WTC11 (cell line): ENCODE measurements at regions not wholly inside any gene's neighbourhood (a gene's known extent, or its start where the extent isn't known, plus 50 kb on each side); places are given as distances from the start of the nearest gene placed in this dataset.

ENCODE experiments used
- ATAC-seq: fragments of 200-7000 bp; cut with Tn5 transposase; 2 replicates; pipeline ENCODE4 v1.10.0; 2021; ENCODE audit warnings: mild to moderate bottlenecking, moderate library complexity
- CTCF ChIA-PET: fragments of 300-600 bp; sonication (Branson Sonifier 250); formaldehyde crosslinking; loops from one replicate; lab custom pipeline; 2021; ENCODE audit warnings: antibody characterized with exemption; lab: Charles Lee
- POLR2A ChIA-PET: fragments of 350-600 bp; sonication (Branson Sonifier 250); formaldehyde crosslinking; loops from one replicate; lab custom pipeline; 2021; ENCODE audit warnings: antibody characterized with exemption; lab: Charles Lee
- DNase-seq: peaks from one replicate; pipeline ENCODE4 v3.0.0; 2021; ENCODE audit warnings: low spot score
- H3K27ac Mint-ChIP-seq: 2 replicates; pipeline ENCODE4 v1.8.0; 2021; ENCODE audit warnings: mixed read lengths
- H3K27me3 Mint-ChIP-seq: 2 replicates; pipeline ENCODE4 v1.8.0; 2021; ENCODE audit warnings: low read depth, mild to moderate bottlenecking, moderate library complexity, mixed read lengths
- H3K36me3 Mint-ChIP-seq: 2 replicates; pipeline ENCODE4 v1.8.0; 2021; ENCODE audit warnings: mixed read lengths
- H3K4me1 Mint-ChIP-seq: 2 replicates; pipeline ENCODE4 v1.8.0; 2022; ENCODE audit warnings: mixed read lengths
- H3K4me3 Mint-ChIP-seq: 2 replicates; pipeline ENCODE4 v1.8.0; 2021; ENCODE audit warnings: mild to moderate bottlenecking, moderate library complexity, mixed read lengths
- H3K9me3 Mint-ChIP-seq: 2 replicates; pipeline ENCODE4 v1.8.0; 2021; ENCODE audit warnings: mixed read lengths
- ATF1 ChIP-seq: sonication (generic); formaldehyde crosslinking; IDR thresholded peaks from 2 replicates; pipeline ENCODE4 v1.8.1; 2023; ENCODE audit warnings: mild to moderate bottlenecking, moderate library complexity, missing genetic modification reagents
- FOXK1 ChIP-seq: sonication (generic); formaldehyde crosslinking; IDR thresholded peaks from 2 replicates; pipeline ENCODE4 v1.8.0; 2022; ENCODE audit warnings: mild to moderate bottlenecking, moderate library complexity, missing genetic modification reagents
- NFYB ChIP-seq: sonication (generic); formaldehyde crosslinking; conservative IDR thresholded peaks from 2 replicates; pipeline ENCODE4 v1.8.0; 2022; ENCODE audit warnings: low read depth, missing genetic modification reagents
- NR1H2 ChIP-seq: sonication (generic); formaldehyde crosslinking; IDR thresholded peaks from 2 replicates; pipeline ENCODE4 v1.9.0; 2021; ENCODE audit warnings: mild to moderate bottlenecking, moderate library complexity, missing genetic modification reagents
- RELA ChIP-seq: sonication (generic); formaldehyde crosslinking; IDR thresholded peaks from 2 replicates; pipeline ENCODE4 v1.8.1; 2022; ENCODE audit warnings: missing genetic modification reagents, mild to moderate bottlenecking, borderline replicate concordance
- SOX15 ChIP-seq: fragments of 250-450 bp; sonication (Bioruptor Pico); IDR thresholded peaks from 2 replicates; pipeline ENCODE4 v1.9.0; 2021; ENCODE audit warnings: mild to moderate bottlenecking
- TEAD4 ChIP-seq: sonication (generic); formaldehyde crosslinking; IDR thresholded peaks from 2 replicates; pipeline ENCODE4 v1.8.0; 2022; ENCODE audit warnings: mild to moderate bottlenecking, missing genetic modification reagents
- ZNF671 ChIP-seq: fragments of 250-450 bp; sonication (Bioruptor Pico); IDR thresholded peaks from 2 replicates; pipeline ENCODE4 v1.8.0; 2021; ENCODE audit warnings: mild to moderate bottlenecking
- TF ChIP-seq, protein P1 (sequence below): sonication (generic); formaldehyde crosslinking; IDR thresholded peaks from 2 replicates; pipeline ENCODE4 v1.8.1; 2022; ENCODE audit warnings: missing genetic modification reagents, borderline replicate concordance
- TF ChIP-seq, protein P2 (sequence below): fragments of 250-450 bp; sonication (Bioruptor Pico); IDR thresholded peaks from 2 replicates; pipeline ENCODE4 v1.9.0; 2021; ENCODE audit warnings: mild to moderate bottlenecking, borderline replicate concordance
- TF ChIP-seq, protein P3 (sequence below): fragments of 200-600 bp; IDR thresholded peaks from 2 replicates; pipeline ENCODE4 v1.8.0; 2022; ENCODE audit warnings: antibody characterized with exemption
- TF ChIP-seq, protein P4 (sequence below): sonication (generic); formaldehyde crosslinking; IDR thresholded peaks from 2 replicates; pipeline ENCODE4 v1.8.0; 2023; ENCODE audit warnings: missing genetic modification reagents, mild to moderate bottlenecking, borderline replicate concordance
- TF ChIP-seq, protein P5 (sequence below): sonication (generic); formaldehyde crosslinking; IDR thresholded peaks from 2 replicates; pipeline ENCODE4 v1.8.1; 2023; ENCODE audit warnings: mild to moderate bottlenecking, missing genetic modification reagents, moderate library complexity
- TF ChIP-seq, protein P6 (sequence below): fragments of 250-450 bp; sonication (Bioruptor Pico); IDR thresholded peaks from 2 replicates; pipeline ENCODE4 v1.8.0; 2021; ENCODE audit warnings: mild to moderate bottlenecking
- TF ChIP-seq, protein P7 (sequence below): sonication (generic); formaldehyde crosslinking; IDR thresholded peaks from 2 replicates; pipeline ENCODE4 v1.8.0; 2023; ENCODE audit warnings: missing genetic modification reagents
- TF ChIP-seq, protein P8 (sequence below): sonication (generic); formaldehyde crosslinking; IDR thresholded peaks from 2 replicates; pipeline ENCODE4 v1.8.0; 2022; ENCODE audit warnings: mild to moderate bottlenecking, missing genetic modification reagents
- TF ChIP-seq, protein P9 (sequence below): sonication (generic); formaldehyde crosslinking; IDR thresholded peaks from 2 replicates; pipeline ENCODE4 v1.8.0; 2022; ENCODE audit warnings: mild to moderate bottlenecking, missing genetic modification reagents

DNA sequence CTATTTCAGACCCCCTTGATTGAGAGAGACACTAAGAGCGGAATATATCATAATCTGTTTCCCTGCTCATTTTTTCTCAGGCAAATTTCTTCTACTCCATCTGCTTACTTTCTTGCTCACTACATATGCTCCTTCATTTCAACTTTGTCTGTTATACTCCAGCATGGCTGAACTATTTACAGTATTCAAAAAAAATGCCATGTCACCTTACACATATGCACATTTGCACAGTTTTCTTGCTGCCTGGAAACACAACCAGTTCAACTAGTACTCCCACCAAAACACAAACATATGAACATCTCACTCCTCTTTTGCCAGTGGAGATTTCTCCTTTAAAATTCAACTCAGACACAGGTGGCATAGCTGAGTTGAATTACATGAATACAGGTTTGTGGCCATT, 1142.1 kb upstream of the CADM2 start:
- ChIA-PET POLR2A (no interaction called here), CTCF (no interaction called here)
- TF ChIP-seq, protein P1, sequence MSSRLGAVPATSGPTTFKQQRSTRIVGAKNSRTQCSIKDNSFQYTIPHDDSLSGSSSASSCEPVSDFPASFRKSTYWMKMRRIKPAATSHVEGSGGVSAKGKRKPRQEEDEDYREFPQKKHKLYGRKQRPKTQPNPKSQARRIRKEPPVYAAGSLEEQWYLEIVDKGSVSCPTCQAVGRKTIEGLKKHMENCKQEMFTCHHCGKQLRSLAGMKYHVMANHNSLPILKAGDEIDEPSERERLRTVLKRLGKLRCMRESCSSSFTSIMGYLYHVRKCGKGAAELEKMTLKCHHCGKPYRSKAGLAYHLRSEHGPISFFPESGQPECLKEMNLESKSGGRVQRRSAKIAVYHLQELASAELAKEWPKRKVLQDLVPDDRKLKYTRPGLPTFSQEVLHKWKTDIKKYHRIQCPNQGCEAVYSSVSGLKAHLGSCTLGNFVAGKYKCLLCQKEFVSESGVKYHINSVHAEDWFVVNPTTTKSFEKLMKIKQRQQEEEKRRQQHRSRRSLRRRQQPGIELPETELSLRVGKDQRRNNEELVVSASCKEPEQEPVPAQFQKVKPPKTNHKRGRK = no peak
- TF ChIP-seq, protein P2, sequence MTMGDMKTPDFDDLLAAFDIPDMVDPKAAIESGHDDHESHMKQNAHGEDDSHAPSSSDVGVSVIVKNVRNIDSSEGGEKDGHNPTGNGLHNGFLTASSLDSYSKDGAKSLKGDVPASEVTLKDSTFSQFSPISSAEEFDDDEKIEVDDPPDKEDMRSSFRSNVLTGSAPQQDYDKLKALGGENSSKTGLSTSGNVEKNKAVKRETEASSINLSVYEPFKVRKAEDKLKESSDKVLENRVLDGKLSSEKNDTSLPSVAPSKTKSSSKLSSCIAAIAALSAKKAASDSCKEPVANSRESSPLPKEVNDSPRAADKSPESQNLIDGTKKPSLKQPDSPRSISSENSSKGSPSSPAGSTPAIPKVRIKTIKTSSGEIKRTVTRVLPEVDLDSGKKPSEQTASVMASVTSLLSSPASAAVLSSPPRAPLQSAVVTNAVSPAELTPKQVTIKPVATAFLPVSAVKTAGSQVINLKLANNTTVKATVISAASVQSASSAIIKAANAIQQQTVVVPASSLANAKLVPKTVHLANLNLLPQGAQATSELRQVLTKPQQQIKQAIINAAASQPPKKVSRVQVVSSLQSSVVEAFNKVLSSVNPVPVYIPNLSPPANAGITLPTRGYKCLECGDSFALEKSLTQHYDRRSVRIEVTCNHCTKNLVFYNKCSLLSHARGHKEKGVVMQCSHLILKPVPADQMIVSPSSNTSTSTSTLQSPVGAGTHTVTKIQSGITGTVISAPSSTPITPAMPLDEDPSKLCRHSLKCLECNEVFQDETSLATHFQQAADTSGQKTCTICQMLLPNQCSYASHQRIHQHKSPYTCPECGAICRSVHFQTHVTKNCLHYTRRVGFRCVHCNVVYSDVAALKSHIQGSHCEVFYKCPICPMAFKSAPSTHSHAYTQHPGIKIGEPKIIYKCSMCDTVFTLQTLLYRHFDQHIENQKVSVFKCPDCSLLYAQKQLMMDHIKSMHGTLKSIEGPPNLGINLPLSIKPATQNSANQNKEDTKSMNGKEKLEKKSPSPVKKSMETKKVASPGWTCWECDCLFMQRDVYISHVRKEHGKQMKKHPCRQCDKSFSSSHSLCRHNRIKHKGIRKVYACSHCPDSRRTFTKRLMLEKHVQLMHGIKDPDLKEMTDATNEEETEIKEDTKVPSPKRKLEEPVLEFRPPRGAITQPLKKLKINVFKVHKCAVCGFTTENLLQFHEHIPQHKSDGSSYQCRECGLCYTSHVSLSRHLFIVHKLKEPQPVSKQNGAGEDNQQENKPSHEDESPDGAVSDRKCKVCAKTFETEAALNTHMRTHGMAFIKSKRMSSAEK (CRISPR knock-in tag) = no peak
- TF ChIP-seq ZNF671 (CRISPR knock-in tag) (no peak), TEAD4 (CRISPR knock-in tag) (no peak), NR1H2 (no peak), FOXK1 (CRISPR knock-in tag) (no peak), SOX15 (CRISPR knock-in tag) (no peak), ATF1 (CRISPR knock-in tag) (no peak), NFYB (CRISPR knock-in tag) (no peak), RELA (CRISPR knock-in tag) (no peak)
- TF ChIP-seq, protein P3, sequence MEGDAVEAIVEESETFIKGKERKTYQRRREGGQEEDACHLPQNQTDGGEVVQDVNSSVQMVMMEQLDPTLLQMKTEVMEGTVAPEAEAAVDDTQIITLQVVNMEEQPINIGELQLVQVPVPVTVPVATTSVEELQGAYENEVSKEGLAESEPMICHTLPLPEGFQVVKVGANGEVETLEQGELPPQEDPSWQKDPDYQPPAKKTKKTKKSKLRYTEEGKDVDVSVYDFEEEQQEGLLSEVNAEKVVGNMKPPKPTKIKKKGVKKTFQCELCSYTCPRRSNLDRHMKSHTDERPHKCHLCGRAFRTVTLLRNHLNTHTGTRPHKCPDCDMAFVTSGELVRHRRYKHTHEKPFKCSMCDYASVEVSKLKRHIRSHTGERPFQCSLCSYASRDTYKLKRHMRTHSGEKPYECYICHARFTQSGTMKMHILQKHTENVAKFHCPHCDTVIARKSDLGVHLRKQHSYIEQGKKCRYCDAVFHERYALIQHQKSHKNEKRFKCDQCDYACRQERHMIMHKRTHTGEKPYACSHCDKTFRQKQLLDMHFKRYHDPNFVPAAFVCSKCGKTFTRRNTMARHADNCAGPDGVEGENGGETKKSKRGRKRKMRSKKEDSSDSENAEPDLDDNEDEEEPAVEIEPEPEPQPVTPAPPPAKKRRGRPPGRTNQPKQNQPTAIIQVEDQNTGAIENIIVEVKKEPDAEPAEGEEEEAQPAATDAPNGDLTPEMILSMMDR = no peak
- TF ChIP-seq, protein P4, sequence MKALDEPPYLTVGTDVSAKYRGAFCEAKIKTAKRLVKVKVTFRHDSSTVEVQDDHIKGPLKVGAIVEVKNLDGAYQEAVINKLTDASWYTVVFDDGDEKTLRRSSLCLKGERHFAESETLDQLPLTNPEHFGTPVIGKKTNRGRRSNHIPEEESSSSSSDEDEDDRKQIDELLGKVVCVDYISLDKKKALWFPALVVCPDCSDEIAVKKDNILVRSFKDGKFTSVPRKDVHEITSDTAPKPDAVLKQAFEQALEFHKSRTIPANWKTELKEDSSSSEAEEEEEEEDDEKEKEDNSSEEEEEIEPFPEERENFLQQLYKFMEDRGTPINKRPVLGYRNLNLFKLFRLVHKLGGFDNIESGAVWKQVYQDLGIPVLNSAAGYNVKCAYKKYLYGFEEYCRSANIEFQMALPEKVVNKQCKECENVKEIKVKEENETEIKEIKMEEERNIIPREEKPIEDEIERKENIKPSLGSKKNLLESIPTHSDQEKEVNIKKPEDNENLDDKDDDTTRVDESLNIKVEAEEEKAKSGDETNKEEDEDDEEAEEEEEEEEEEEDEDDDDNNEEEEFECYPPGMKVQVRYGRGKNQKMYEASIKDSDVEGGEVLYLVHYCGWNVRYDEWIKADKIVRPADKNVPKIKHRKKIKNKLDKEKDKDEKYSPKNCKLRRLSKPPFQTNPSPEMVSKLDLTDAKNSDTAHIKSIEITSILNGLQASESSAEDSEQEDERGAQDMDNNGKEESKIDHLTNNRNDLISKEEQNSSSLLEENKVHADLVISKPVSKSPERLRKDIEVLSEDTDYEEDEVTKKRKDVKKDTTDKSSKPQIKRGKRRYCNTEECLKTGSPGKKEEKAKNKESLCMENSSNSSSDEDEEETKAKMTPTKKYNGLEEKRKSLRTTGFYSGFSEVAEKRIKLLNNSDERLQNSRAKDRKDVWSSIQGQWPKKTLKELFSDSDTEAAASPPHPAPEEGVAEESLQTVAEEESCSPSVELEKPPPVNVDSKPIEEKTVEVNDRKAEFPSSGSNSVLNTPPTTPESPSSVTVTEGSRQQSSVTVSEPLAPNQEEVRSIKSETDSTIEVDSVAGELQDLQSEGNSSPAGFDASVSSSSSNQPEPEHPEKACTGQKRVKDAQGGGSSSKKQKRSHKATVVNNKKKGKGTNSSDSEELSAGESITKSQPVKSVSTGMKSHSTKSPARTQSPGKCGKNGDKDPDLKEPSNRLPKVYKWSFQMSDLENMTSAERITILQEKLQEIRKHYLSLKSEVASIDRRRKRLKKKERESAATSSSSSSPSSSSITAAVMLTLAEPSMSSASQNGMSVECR (CRISPR knock-in tag) = no peak
- TF ChIP-seq, protein P5, sequence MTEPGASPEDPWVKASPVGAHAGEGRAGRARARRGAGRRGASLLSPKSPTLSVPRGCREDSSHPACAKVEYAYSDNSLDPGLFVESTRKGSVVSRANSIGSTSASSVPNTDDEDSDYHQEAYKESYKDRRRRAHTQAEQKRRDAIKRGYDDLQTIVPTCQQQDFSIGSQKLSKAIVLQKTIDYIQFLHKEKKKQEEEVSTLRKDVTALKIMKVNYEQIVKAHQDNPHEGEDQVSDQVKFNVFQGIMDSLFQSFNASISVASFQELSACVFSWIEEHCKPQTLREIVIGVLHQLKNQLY (CRISPR knock-in tag) = no peak
- TF ChIP-seq, protein P6, sequence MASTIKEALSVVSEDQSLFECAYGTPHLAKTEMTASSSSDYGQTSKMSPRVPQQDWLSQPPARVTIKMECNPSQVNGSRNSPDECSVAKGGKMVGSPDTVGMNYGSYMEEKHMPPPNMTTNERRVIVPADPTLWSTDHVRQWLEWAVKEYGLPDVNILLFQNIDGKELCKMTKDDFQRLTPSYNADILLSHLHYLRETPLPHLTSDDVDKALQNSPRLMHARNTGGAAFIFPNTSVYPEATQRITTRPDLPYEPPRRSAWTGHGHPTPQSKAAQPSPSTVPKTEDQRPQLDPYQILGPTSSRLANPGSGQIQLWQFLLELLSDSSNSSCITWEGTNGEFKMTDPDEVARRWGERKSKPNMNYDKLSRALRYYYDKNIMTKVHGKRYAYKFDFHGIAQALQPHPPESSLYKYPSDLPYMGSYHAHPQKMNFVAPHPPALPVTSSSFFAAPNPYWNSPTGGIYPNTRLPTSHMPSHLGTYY (CRISPR knock-in tag) = no peak
- TF ChIP-seq, protein P7, sequence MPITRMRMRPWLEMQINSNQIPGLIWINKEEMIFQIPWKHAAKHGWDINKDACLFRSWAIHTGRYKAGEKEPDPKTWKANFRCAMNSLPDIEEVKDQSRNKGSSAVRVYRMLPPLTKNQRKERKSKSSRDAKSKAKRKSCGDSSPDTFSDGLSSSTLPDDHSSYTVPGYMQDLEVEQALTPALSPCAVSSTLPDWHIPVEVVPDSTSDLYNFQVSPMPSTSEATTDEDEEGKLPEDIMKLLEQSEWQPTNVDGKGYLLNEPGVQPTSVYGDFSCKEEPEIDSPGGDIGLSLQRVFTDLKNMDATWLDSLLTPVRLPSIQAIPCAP (CRISPR knock-in tag) = no peak
- TF ChIP-seq, protein P8, sequence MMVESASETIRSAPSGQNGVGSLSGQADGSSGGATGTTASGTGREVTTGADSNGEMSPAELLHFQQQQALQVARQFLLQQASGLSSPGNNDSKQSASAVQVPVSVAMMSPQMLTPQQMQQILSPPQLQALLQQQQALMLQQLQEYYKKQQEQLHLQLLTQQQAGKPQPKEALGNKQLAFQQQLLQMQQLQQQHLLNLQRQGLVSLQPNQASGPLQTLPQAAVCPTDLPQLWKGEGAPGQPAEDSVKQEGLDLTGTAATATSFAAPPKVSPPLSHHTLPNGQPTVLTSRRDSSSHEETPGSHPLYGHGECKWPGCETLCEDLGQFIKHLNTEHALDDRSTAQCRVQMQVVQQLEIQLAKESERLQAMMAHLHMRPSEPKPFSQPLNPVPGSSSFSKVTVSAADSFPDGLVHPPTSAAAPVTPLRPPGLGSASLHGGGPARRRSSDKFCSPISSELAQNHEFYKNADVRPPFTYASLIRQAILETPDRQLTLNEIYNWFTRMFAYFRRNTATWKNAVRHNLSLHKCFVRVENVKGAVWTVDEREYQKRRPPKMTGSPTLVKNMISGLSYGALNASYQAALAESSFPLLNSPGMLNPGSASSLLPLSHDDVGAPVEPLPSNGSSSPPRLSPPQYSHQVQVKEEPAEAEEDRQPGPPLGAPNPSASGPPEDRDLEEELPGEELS = no peak
- TF ChIP-seq, protein P9, sequence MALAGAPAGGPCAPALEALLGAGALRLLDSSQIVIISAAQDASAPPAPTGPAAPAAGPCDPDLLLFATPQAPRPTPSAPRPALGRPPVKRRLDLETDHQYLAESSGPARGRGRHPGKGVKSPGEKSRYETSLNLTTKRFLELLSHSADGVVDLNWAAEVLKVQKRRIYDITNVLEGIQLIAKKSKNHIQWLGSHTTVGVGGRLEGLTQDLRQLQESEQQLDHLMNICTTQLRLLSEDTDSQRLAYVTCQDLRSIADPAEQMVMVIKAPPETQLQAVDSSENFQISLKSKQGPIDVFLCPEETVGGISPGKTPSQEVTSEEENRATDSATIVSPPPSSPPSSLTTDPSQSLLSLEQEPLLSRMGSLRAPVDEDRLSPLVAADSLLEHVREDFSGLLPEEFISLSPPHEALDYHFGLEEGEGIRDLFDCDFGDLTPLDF (CRISPR knock-in tag) = no peak
- Mint-ChIP-seq H3K27ac (no peak overlapping the region), H3K36me3 (no peaks in the 10 kb centered on the region; the same call in 1 of the 2 replicates), H3K9me3 (peaks cover 11% of the 10 kb centered on the region), H3K4me1 (no peaks in the 10 kb centered on the region), H3K4me3 (no peak overlapping the region), H3K27me3 (no peaks in the 10 kb centered on the region)
- no peak for ATAC-seq
- DNase-seq = no peak
